Right kidney (tissue), 1 donor: ENCODE measurements at regions not wholly inside any gene's neighbourhood (a gene's known extent, or its start where the extent isn't known, plus 50 kb on each side); places are given as distances from the start of the nearest gene placed in this dataset.

Experiments used
- DNase-seq: peaks from one replicate; pipeline ENCODE4 v3.0.0-alpha.2; 2016

- DNase-seq, result no peak
Measured at GRCh38 chr4:24160358-24160757, 270.5 kb upstream of the PPARGC1A start.

DNA sequence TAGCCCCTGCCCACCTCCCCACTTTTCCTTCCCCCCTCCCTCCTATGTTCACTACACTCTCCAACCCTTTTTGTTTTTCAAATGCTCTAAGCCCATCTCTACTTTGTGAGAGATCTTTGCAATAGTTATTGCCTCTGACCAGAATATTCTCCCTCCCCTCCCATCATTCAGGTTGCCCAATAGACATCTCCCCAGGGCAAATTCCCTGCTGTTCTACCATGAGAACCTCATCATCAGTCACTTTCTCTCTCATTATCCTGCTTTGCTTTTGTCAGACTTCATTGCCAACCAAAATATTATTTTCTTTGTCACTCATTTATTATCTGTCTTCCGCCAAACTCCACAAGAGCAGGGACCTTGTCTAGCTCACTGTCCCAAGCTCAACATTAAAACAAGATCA lies 268.2 kb upstream of the PPARGC1A start:
- DNase-seq, result no peak

DNA sequence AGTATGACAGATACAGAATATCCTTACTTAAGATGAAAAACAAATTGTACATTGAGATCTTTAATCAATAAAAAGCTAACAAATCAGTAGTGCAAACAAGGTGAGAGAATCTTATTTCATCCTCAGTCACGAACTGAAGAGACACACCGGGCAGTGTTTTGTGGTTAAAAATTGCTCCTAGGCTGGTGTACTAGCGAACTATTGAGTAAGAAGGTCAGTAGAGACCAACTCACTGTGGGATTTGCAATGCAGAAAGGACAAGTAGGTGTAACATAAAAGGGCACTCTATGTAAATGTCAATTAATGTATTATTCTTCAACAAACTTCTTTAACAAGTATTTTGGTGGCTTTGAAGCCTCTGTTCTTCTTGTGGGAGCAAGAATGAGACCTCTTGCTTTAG lies 260.2 kb upstream of the PPARGC1A start:
- no peak for DNase-seq

- DNase-seq, result no peak
Measured at GRCh38 chr4:24146127-24146526, 256.3 kb upstream of the PPARGC1A start.

GRCh38 chr4:24145591-24145990 lies 255.7 kb upstream of the PPARGC1A start:
- no peak for DNase-seq

GRCh38 chr4:24144381-24144780 lies 254.5 kb upstream of the PPARGC1A start:
- peak; percentile 20 for DNase-seq

DNA sequence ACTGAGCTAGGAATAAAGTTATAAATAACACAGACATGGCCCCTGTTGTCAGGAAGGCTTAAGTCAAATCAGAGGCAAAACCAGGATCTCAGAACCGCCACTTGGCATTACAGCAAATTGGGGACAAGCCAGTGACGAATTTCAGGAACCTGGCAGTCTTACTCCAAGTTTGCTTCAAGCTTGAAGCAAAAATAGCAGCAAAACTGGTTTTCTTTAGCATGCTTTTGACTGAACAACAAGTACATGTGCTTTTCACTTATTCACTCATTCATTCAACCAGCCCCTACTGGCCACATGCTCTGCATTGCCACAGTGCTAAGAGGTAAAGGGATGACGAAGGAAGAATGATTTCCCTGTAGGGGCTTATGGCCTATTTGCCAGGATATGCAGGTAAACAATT lies 253.9 kb upstream of the PPARGC1A start:
- DNase-seq, result no peak

GRCh38 chr4:24141836-24142235 lies 252.0 kb upstream of the PPARGC1A start:
- no peak for DNase-seq

- DNase-seq, result no peak
Measured at GRCh38 chr4:24140892-24141291, 251.0 kb upstream of the PPARGC1A start.

GRCh38 chr4:24137671-24138601 lies 248.1 kb upstream of the PPARGC1A start:
- DNase-seq, result peak; percentile 33

GRCh38 chr4:24131954-24132673 lies 242.3 kb upstream of the PPARGC1A start:
- DNase-seq, result no peak

DNA sequence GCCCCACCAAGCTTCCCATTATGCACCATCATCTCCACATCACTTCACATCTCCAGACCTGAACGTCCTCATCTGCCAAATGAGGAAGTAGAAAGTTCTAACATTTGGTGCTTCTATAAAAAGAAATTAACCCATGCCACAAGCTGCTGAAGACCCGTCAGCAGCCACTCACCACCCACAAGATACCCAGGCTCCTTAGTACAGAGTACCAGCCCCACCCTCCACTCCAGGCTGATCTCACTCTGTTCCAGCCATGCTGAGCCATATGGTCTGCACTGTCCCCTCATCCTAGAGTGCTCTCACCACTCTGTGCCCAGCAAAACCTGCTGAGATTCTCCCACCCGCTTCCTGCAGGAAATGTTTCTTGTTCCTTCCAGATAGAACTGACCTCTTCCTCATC lies 240.8 kb upstream of the PPARGC1A start:
- DNase-seq, result no peak

DNA sequence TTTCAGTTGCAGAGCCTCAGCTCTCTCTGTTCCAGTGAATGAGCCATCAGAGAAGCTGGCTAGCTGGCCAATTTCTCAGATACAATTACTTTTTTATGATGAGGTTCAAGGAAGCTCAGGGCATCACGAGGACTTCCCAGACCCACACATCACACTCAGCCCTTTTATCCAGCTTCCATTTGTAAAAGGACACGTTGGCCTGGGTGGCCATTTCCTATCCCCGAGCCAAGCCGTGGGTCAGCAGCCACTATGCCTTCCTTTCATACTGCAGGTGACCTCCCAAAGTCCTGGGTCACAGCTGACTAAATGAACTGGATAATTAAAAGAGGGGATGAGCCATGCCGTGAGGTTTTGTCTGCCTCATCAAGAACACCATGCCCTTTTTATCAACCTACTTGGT lies 236.9 kb upstream of the PPARGC1A start:
- no peak for DNase-seq

GRCh38 chr4:24121395-24122175 lies 231.7 kb upstream of the PPARGC1A start:
- DNase-seq, result no peak

DNA sequence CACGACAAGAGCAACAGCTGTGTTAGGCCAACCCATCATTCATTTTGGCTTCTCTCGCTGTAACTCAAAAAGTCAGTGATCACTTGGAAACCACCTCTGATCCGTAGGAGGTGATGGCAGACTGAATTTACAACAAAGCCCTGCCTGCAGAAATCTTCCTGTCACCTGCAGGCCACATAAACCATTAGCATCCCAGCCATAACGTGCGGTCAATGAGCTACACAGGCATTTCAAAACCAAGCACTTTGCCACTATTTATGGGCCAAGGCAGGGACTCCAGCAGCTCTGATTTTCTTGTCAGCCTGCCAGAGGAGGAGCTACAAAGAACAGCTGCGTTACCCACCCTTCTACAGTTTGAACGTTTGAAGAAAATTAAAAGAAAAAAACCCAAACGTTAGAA lies 228.1 kb upstream of the PPARGC1A start:
- no peak for DNase-seq

- no peak for DNase-seq
Measured at GRCh38 chr4:24116107-24116506, 226.3 kb upstream of the PPARGC1A start.

DNA sequence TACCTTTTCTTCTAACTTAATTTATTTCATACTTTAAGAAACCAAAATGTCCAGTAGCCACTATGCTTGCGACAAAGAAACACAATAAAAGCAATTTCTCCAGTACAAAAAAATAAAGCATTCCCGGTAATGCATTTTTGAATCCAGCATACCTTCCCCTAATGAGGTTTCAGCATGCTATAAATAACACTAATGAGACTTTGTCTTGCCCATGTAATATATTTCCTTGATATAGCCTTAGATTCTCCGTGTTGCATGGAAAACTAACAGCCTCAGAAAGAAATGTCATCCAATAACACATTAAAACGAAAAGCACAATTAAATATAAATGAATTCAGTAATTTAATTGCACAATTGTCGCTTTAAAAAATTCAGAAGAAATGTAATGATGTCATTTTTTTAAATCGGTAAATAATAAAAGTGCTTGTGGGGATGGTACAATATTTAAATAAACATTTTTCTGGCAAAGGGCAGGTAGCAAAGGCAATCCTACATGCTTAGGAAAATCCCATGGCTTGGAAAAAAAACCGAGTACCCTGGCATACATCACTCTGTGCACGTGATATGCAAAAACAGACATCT lies 225.2 kb upstream of the PPARGC1A start:
- DNase-seq, result no peak

GRCh38 chr4:24114444-24114843 lies 224.6 kb upstream of the PPARGC1A start:
- DNase-seq, result no peak

- no peak for DNase-seq
Measured at GRCh38 chr4:24112466-24112865, 222.6 kb upstream of the PPARGC1A start.

DNA sequence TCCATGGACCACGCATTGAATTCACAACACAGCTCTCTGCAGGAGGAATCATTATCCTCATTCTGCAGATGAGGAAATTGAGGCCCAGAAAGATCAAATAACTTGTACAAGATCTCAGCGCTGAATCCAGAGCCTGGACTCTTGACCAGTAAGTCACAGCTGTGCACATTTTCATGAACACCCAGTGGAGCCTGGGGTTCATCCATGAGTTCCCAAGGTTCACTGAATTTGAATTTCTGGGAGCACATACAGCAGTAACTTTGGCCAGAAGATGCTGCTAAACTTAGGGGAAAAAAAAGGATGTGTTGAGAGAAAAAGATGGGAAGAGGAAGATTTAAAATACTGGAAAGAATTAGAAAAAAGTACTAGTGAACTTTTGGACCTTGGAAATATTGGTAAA lies 218.7 kb upstream of the PPARGC1A start:
- DNase-seq, result no peak

GRCh38 chr4:24105327-24106038 lies 215.6 kb upstream of the PPARGC1A start:
- DNase-seq, result no peak

DNA sequence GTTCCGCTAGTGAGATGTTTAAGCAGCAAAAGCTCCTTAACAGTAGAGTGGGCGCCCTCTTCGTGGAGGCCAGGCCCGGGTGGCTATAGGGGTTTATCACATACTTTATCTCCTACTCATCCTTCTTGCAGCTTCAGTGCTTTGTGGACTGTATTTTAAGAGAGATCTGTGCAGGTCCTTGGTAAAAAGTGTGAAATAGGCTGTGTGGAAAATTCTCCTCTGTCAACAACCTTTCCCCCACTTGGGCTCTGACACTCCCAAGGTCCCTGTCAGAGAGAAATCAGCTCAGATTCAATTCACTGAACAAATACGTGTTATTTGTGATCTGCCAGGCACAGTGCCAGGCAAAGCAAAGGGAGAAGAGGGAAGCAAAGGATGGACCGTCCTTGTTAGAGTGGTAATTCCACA lies 214.3 kb upstream of the PPARGC1A start:
- peak; percentile 16 for DNase-seq
